Ectodermal cell (in vitro differentiated cells): ENCODE measurements at regions not wholly inside any gene's neighbourhood (a gene's known extent, or its start where the extent isn't known, plus 50 kb on each side); places are given as distances from the start of the nearest gene placed in this dataset.

ENCODE experiments used
- H3K27ac ChIP-seq: 2 replicates; pipeline ENCODE4 v1.7.0; 2013; ENCODE audit warnings: mild to moderate bottlenecking, low read depth, low read length; ENCODE audit not compliant: insufficient read depth, poor library complexity, severe bottlenecking
- H3K27me3 ChIP-seq: 2 replicates; pipeline ENCODE4 v1.7.0; 2013; ENCODE audit warnings: mild to moderate bottlenecking, low read length; ENCODE audit not compliant: insufficient read depth, control insufficient read depth, poor library complexity, severe bottlenecking
- H3K36me3 ChIP-seq: one replicate; pipeline ENCODE4 v1.7.0; 2013; ENCODE audit warnings: low read length; ENCODE audit not compliant: control insufficient read depth, insufficient read depth
- H3K4me1 ChIP-seq: one replicate; pipeline ENCODE4 v1.7.0; 2013; ENCODE audit warnings: low read length; ENCODE audit not compliant: control insufficient read depth, insufficient read depth
- H3K4me3 ChIP-seq: 2 replicates; pipeline ENCODE4 v1.7.0; 2013; ENCODE audit warnings: low read depth, low read length, control low read depth; ENCODE audit not compliant: insufficient read depth
- H3K9me3 ChIP-seq: 2 replicates; pipeline ENCODE4 v1.7.0; 2013; ENCODE audit warnings: mild to moderate bottlenecking, low read length, moderate library complexity; ENCODE audit not compliant: control insufficient read depth
- WGBS, 2 experiments: methylation state at CpG; one replicate each; pipeline ENCODE4 v1.1.7; 2013; ENCODE audit warnings: missing lambda C conversion rate in 2 of 2; 5-methylcytosine and 5-hydroxymethylcytosine counted together

GRCh38 chr2:6081955-6082624 lies 389.9 kb downstream of the SOX11 start:
- Histone ChIP-seq H3K4me3 (no peak overlapping the region), H3K27me3 (no peaks in the 10 kb centered on the region), H3K4me1 (peaks cover 11% of the 10 kb centered on the region), H3K27ac (no peak overlapping the region), H3K9me3 (no peaks in the 10 kb centered on the region), H3K36me3 (no peaks in the 10 kb centered on the region)
- WGBS, 2 experiments, result 83 to 87% methylated on average over 5 of the region's 5 CpGs

DNA sequence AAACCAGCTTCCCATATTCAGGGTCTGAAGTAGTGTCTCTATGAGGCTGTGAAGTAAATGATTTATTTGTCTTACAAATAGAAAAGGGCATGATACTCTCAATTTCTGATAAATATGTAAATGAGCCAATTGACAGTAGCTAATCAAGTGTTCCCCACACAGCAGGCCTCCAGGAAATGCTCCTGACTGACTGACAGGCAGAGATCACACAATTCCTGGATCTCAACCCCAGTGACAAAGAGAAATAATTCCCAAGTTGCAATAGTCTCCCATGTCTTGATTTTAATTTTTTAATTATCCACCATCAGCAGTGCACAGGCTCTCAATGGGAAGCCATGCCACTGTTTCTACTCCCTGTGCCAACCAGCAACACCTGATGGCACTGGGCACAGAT lies 390.4 kb downstream of the SOX11 start:
- no peaks in the 10 kb centered on the region for H3K36me3 ChIP-seq
- H3K4me1 ChIP-seq, result peaks cover 11% of the 10 kb centered on the region
- no peaks in the 10 kb centered on the region for H3K27me3 ChIP-seq
- no peaks in the 10 kb centered on the region for H3K9me3 ChIP-seq
- H3K4me3 ChIP-seq, result no peak overlapping the region
- no peak overlapping the region for H3K27ac ChIP-seq

DNA sequence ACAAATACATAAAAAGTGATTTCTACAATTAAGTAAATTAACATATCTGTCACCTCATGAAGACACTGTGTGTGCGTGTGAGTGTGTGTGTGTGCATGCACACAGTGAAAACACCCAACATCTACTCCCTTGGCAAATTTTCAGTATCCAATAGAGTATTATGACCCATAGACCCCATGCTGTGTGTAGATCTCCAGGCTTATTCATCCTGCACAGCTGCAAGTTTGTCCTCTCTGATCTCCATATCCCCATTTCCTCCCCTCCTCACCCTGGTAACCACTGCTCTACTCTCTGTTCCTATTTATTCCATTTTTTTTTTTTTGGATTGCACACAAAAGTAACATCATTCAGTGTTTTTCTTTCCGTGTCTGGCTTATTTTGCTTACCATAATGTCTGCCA lies 391.0 kb downstream of the SOX11 start:
- H3K27me3 ChIP-seq, result no peaks in the 10 kb centered on the region
- no peak overlapping the region for H3K4me3 ChIP-seq
- WGBS, 2 experiments, result 87 to 96% methylated on average over 1 to 2 of the region's 2 CpGs
- H3K36me3 ChIP-seq, result peaks cover under 1% of the 10 kb centered on the region
- peaks cover 2% of the 10 kb centered on the region for H3K9me3 ChIP-seq
- H3K27ac ChIP-seq, result no peak overlapping the region
- peaks cover 11% of the 10 kb centered on the region for H3K4me1 ChIP-seq

- Histone ChIP-seq H3K9me3 (peaks cover 2% of the 10 kb centered on the region), H3K27ac (no peak overlapping the region), H3K36me3 (peaks cover 5% of the 10 kb centered on the region), H3K4me1 (no peaks in the 10 kb centered on the region), H3K4me3 (no peak overlapping the region), H3K27me3 (no peaks in the 10 kb centered on the region)
- WGBS, 2 experiments, result 53 to 58% methylated on average over 2 of the region's 3 CpGs
Measured at GRCh38 chr2:6089474-6089873, 397.3 kb downstream of the SOX11 start.

DNA sequence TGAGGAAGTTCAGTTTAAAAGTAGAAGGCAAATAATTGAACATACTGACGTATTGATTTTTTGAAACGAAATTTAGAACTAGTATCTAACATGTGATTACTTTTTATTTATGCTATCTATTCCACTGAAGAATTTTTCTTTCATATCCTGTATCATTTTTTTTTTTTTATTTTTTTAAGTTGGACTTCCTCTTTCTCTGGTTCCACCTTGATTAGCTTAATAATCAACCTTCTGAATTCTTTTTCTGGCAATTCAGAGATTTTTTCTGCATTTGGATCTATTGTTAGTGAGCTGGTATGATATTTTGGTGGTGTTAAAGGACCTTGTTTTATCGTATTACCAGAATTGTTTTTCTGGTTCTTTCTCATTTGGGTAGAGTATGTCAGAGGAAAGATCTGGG lies 411.2 kb downstream of the SOX11 start:
- Histone ChIP-seq H3K4me3 (no peak overlapping the region), H3K27me3 (no peaks in the 10 kb centered on the region), H3K27ac (no peak overlapping the region), H3K9me3 (no peaks in the 10 kb centered on the region), H3K4me1 (no peaks in the 10 kb centered on the region), H3K36me3 (no peaks in the 10 kb centered on the region)
- WGBS, 2 experiments, result 90 to 92% methylated on average over 1 of the region's 3 CpGs

GRCh38 chr2:6103949-6104348 lies 411.8 kb downstream of the SOX11 start:
- Histone ChIP-seq H3K4me1 (no peaks in the 10 kb centered on the region), H3K36me3 (no peaks in the 10 kb centered on the region), H3K9me3 (no peaks in the 10 kb centered on the region), H3K27me3 (no peaks in the 10 kb centered on the region), H3K4me3 (no peak overlapping the region), H3K27ac (no peak overlapping the region)
- WGBS, 2 experiments, result 93% methylated on average over 3 of the region's 3 CpGs

DNA sequence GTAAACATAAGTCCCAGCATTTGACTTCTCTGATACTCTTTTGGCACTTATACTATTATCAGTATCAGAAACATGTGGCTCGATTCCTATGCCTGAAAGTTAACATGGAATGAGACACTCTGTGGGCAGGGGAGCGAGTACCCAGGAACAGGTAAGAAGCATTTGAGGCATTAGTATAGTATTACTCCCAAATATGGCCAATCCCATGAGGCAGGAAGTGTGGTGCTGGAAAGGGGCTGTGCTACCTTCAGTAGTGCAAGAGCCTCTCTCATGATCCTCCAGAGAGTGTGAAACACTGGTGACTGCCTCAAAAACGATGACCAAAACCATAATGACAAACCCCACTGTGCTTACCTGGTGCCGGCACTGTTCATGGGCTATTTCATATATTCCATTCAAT lies 415.1 kb downstream of the SOX11 start:
- 89 to 96% methylated on average over 4 of the region's 4 CpGs for WGBS, 2 experiments
- Histone ChIP-seq H3K36me3 (no peaks in the 10 kb centered on the region), H3K4me1 (no peaks in the 10 kb centered on the region), H3K9me3 (no peaks in the 10 kb centered on the region), H3K27ac (no peak overlapping the region), H3K27me3 (no peaks in the 10 kb centered on the region), H3K4me3 (no peak overlapping the region)

DNA sequence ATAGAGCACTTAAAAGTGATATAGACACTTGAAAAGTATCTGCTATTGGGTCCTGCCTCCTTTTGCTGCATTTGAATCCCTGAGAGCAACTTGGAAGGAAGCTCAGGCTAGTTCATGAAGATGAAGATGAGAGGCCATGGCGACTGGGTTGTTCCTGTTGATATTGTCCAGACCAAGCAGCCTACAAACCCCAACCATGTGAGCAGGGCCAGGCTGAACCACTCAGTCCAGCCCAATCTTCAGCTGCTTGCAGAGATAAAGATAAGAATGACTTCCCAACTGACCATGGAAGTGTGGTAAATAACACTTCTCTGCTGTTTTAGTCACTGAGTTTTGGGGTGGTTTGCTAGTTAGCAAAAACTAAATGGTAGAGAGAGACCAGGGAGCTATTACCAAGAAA lies 417.6 kb downstream of the SOX11 start:
- H3K9me3 ChIP-seq, result no peaks in the 10 kb centered on the region
- peaks cover 6% of the 10 kb centered on the region for H3K4me1 ChIP-seq
- H3K4me3 ChIP-seq, result no peak overlapping the region
- no peak overlapping the region for H3K27ac ChIP-seq
- no peaks in the 10 kb centered on the region for H3K27me3 ChIP-seq
- no peaks in the 10 kb centered on the region for H3K36me3 ChIP-seq
- WGBS, 2 experiments, result 86 to 95% methylated on average over 1 of the region's 1 CpG

DNA sequence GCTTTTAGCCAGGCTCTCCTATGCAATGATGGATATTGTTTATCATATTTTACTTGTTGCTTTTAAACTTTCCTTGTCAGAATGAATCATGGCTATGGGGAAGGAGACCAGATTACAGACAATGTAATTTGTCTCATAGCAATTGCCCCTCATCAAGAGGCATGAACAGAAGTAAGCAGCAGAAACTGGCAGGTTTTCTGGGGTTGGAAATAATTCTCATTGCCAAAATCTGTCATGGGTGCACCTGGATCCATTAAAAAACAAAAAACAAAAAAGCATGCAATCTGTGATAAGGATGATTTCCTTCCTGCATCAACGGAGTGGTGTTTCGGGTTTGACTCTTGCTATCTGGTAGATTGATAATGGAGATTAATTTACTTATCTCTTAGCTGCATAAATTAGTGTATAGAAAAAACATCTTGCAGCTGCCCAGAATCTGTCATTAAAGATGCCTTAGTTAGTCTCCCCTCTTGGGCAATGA lies 419.6 kb downstream of the SOX11 start:
- H3K27ac ChIP-seq, result no peak overlapping the region
- H3K4me3 ChIP-seq, result no peak overlapping the region
- 89% methylated on average over 2 of the region's 2 CpGs; no CpG with 5 or more reads in 1 of the 2 experiments for WGBS, 2 experiments
- H3K36me3 ChIP-seq, result no peaks in the 10 kb centered on the region
- H3K27me3 ChIP-seq, result no peaks in the 10 kb centered on the region
- H3K4me1 ChIP-seq, result peaks cover 6% of the 10 kb centered on the region
- no peaks in the 10 kb centered on the region for H3K9me3 ChIP-seq

DNA sequence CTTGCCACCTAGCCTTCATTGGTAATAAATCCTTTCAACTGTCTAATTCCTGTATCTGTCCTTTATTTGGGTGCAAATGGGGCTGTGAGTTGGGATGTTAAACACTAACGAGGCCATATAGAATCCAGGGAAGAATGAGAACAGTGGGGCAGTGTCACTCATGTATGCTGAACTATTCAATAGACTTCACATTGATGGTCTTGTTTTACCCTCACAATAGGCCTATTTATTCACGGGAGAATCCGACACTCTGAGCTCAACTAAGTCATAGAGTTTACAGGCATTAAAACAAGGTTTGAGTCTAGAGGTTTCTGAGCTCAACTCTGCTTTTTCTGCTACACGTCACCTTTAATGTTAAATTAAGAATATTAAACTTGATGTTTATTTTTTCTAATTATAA lies 421.6 kb downstream of the SOX11 start:
- no peaks in the 10 kb centered on the region for H3K9me3 ChIP-seq
- H3K36me3 ChIP-seq, result no peaks in the 10 kb centered on the region
- H3K27ac ChIP-seq, result no peak overlapping the region
- H3K4me1 ChIP-seq, result peaks cover 6% of the 10 kb centered on the region
- no peaks in the 10 kb centered on the region for H3K27me3 ChIP-seq
- WGBS, 2 experiments, result 26 to 40% methylated on average over 3 of the region's 4 CpGs
- no peak overlapping the region for H3K4me3 ChIP-seq

DNA sequence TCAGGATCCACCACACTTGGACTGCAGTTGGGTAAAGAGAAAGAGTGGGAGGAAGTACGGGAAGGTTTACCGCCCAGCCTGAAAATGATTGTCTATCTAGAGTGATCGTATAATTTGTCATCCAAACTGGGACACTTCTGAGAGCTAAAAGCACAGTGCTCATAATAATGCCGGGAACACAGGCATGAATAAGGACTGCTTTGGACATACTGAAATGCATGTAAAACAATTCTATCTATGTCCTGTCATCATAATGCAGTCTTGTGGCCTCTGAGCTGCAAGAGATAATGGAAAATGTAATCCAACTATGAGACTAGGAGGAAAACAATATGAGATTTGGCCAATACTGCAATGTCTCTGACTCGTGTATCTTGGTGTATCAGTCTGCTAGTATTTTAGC lies 435.5 kb downstream of the SOX11 start:
- WGBS, 2 experiments, result 94 to 97% methylated on average over 5 of the region's 5 CpGs
- no peaks in the 10 kb centered on the region for H3K9me3 ChIP-seq
- H3K4me3 ChIP-seq, result no peak overlapping the region
- no peaks in the 10 kb centered on the region for H3K4me1 ChIP-seq
- H3K27ac ChIP-seq, result no peak overlapping the region
- no peaks in the 10 kb centered on the region for H3K36me3 ChIP-seq
- H3K27me3 ChIP-seq, result no peaks in the 10 kb centered on the region
